GM12878 (cell line): ENCODE measurements at regions not wholly inside any gene's neighbourhood (a gene's known extent, or its start where the extent isn't known, plus 50 kb on each side); places are given as distances from the start of the nearest gene placed in this dataset.

Experiments used
- CHD2 ChIP-seq: IDR thresholded peaks from 2 replicates; pipeline ENCODE4 v1.6.1; 2011; ENCODE audit warnings: low read depth, low read length, improper control_type of control experiment, borderline replicate concordance
- CREM ChIP-seq: IDR thresholded peaks from 2 replicates; pipeline ENCODE4 v1.6.1; 2014; ENCODE audit warnings: antibody characterized with exemption, low read depth
- E4F1 ChIP-seq: fragments of 450-650 bp; IDR thresholded peaks from 2 replicates; pipeline ENCODE4 v1.6.1; 2018; ENCODE audit warnings: borderline replicate concordance, mild to moderate bottlenecking; ENCODE audit not compliant: partially characterized antibody
- EED ChIP-seq: sonication (generic); IDR thresholded peaks from 2 replicates; pipeline ENCODE4 v1.6.1; 2016; ENCODE audit warnings: antibody characterized with exemption, low read depth
- HDAC6 ChIP-seq: fragments of 200-600 bp; sonication (generic); IDR thresholded peaks from one replicate; pipeline ENCODE4 v1.8.0; 2017; ENCODE audit warnings: antibody characterized with exemption; ENCODE audit not compliant: unreplicated experiment
- IKZF1 ChIP-seq: fragments of 450-650 bp; conservative IDR thresholded peaks from 2 replicates; pipeline ENCODE4 v1.6.1; 2017; ENCODE audit warnings: antibody characterized with exemption, mild to moderate bottlenecking
- JUND ChIP-seq: IDR thresholded peaks from 2 replicates; pipeline ENCODE4 v1.6.1; 2012; ENCODE audit warnings: low read depth, mild to moderate bottlenecking, low read length, improper control_type of control experiment, moderate library complexity
- MEF2B ChIP-seq: fragments of 450-650 bp; IDR thresholded peaks from 2 replicates; pipeline ENCODE4 v1.6.1; 2018; ENCODE audit warnings: mild to moderate bottlenecking, moderate library complexity; ENCODE audit not compliant: partially characterized antibody, poor library complexity, severe bottlenecking
- MLLT1 ChIP-seq: fragments of 450-650 bp; IDR thresholded peaks from 2 replicates; pipeline ENCODE4 v1.6.1; 2016; ENCODE audit warnings: mild to moderate bottlenecking
- NKRF ChIP-seq: fragments of 450-650 bp; conservative IDR thresholded peaks from 2 replicates; pipeline ENCODE4 v1.6.1; 2017; ENCODE audit warnings: mild to moderate bottlenecking, moderate library complexity
- POLR2A ChIP-seq: IDR thresholded peaks from 2 replicates; pipeline ENCODE4 v1.6.1; 2011; ENCODE audit warnings: low read depth, mild to moderate bottlenecking, low read length
- POU2F2 ChIP-seq: IDR thresholded peaks from 3 replicates; pipeline ENCODE4 v1.6.1; 2011; ENCODE audit warnings: low read depth, mild to moderate bottlenecking, low read length, borderline replicate concordance
- STAT1 ChIP-seq: fragments of 450-650 bp; conservative IDR thresholded peaks from 2 replicates; pipeline ENCODE4 v1.6.1; 2014; ENCODE audit warnings: antibody characterized with exemption, mild to moderate bottlenecking
- ZNF687 ChIP-seq: fragments of 450-650 bp; IDR thresholded peaks from 2 replicates; pipeline ENCODE4 v1.6.1; 2017; ENCODE audit warnings: mild to moderate bottlenecking, moderate library complexity
- TF ChIP-seq, protein P1 (sequence below): fragments of 450-650 bp; IDR thresholded peaks from 2 replicates; pipeline ENCODE4 v1.6.1; 2017; ENCODE audit warnings: mild to moderate bottlenecking, low read depth, inconsistent platforms; ENCODE audit not compliant: poor library complexity, severe bottlenecking

GRCh38 chr2:64859312-64860212 lies 129.6 kb upstream of the SLC1A4 start (continued):
- TF ChIP-seq, protein P1, sequence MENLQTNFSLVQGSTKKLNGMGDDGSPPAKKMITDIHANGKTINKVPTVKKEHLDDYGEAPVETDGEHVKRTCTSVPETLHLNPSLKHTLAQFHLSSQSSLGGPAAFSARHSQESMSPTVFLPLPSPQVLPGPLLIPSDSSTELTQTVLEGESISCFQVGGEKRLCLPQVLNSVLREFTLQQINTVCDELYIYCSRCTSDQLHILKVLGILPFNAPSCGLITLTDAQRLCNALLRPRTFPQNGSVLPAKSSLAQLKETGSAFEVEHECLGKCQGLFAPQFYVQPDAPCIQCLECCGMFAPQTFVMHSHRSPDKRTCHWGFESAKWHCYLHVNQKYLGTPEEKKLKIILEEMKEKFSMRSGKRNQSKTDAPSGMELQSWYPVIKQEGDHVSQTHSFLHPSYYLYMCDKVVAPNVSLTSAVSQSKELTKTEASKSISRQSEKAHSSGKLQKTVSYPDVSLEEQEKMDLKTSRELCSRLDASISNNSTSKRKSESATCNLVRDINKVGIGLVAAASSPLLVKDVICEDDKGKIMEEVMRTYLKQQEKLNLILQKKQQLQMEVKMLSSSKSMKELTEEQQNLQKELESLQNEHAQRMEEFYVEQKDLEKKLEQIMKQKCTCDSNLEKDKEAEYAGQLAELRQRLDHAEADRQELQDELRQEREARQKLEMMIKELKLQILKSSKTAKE = no peak
- TF ChIP-seq IKZF1 (peak; percentile 37; the same call in 1 of the 2 replicates), EED (peak; percentile 74), JUND (no peak), POU2F2 (no peak), CHD2 (no peak), CREM (no peak), E4F1 (no peak), ZNF687 (no peak), POLR2A (peak; percentile 40), STAT1 (no peak), HDAC6 (no peak), MEF2B (no peak), NKRF (no peak), MLLT1 (no peak)
